Endothelial cell of hepatic sinusoid (primary cell): ENCODE measurements at regions not wholly inside any gene's neighbourhood (a gene's known extent, or its start where the extent isn't known, plus 50 kb on each side); places are given as distances from the start of the nearest gene placed in this dataset.
"Not testable (repeated sequence)": the region's sequence is repeated elsewhere in the genome, so short reads cannot be mapped to it uniquely, and the experiment has no call there.

Source experiments
- in situ Hi-C: cut with HindIII; loops from 2 replicates; pipeline ENCODE4 v1.10.0; 2017; ENCODE audit warnings: low sequenced_read_pairs

DNA sequence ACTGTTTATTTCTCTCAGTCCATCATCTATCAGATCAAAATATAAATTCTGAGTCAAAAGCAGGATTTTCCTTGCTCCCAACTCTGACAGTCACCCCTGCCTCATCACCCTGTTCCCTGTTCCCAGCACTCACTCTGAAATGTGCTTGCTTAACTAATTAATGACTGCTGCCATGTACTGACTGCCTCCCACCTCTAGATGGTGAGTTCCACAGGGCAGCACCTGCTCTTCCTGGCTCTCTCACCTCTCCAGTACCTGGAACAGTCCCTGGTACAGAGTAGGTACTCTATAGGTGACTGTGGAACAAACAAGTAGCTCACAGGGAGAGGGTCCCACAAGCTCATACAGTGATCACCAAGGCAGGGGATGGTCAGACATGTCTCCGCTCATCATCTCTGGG, 114.3 kb upstream of the C16orf82 start:
- in situ Hi-C loops = no loop called here

DNA sequence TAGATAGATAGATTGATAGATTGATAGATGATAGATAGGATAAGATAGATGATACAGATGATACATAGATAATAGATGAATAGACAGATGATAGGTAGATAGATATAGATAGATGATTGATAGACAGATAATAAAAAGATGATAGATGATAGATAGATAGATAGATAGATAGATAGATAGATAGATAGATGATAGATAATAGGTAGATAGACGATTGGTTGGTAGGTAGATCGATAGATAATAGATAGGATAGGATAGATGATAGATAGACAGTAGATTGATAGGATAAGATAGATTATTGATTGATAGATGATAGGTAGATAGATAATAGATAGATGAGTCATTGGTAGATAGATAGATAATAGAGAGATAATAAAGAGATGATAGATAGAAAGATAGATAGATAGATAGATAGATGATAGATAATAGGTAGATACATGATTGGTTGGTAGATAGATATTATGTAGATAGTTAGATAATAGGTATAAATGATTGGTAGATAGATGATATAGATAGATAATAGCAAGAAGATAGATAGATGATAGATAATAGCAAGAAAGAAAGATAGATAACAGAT, 109.4 kb upstream of the C16orf82 start:
- in situ Hi-C loops = no loop called here

DNA sequence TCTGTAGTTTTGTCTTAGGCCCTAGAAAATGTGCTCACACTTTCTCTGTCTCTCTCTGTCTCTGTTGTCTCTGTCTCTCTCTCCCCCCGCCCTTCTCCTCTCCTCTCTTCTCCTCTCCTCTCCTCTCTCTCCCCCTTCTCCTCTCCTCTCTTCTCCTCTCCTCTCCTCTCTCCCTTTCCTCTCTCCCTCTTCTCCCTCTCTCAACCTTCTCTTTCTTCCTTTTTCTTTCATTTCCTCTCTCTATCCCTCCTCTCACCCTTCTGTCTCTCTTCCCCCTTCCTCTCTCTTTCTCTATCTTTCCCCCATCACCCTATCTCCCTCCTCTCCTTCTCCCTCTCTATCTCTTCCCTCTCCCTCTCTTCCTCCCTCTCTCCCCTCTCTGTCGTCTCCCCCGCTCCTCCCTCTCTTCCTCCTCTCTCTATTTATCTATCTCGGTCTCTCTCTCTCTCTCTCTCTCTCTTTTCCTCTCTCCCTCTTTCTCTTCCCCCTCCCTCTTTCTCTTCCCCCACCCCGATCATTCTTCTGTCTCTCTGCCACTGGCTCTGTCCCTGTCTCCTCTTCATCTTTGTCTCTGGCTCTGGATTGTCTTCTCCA, 107.2 kb upstream of the C16orf82 start:
- in situ Hi-C loops = no loop called here

DNA sequence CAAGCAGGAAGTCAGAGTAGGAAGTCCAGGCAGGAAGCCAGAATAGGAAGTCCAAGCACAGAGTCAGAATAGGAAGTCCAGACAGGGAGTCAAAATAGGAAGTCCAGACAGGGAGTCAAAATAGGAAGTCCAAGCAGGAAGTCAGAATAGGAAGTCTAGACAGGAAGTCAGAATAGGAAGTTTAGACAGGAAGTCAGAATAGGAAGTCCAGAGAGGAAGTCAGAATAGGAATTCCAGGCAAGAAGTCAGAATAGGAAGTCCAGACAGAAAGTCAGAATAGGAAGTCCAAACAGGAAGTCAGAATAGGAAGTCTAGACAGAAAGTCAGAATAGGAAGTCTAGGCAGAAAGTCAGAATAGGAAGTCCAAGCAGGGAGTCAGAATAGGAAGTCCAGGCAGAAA, 105.3 kb upstream of the C16orf82 start:
- in situ Hi-C loops = no loop called here

DNA sequence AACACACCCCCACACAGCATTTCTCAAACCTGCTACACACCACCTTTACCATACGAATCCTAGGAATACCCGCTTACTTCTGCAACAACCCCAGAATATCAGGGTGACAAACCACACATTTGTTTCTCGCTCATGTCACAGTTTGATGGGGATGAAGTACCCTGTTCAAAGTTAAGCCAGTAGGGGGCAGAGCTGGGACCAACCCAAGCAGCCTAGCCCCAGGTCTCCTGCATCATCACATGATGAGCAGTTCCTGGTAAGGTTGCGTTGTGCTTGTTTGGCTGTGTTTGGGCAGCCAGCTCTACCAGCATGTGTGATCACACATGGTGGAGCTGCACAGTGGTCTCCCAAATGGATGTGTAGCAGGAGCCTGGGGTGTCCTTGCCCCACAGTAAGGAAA, 103.6 kb upstream of the C16orf82 start:
- in situ Hi-C loops = no loop called here

DNA sequence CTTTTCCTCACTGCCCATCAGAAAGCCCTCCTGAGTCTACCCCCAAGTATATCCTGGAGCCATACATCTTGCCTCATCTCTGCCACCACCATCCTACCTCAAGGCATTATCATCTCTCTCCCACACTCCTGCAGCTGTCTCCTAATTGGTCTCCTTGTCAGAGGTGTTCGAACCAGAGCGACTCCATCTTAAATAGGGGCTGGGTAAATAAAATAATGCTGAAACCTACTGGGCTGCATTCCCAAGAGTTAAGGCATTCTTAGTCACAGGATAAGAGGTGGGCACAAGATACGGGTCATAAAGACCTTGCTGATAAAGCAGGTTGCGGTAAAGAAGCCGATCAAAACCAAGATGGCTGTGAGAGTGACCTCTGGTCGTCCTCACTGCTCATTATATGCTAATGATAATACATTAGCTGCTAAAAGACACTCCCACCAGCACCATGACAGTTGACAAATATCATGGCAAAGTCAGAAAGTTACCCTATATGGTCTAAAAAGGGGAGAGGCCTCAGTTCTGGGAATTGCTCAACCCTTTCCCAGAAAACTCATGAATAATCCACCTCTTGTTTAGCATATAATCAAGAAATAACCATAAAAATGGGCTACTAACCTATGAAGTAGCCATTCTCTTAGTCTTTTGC, 97.0 kb upstream of the C16orf82 start:
- in situ Hi-C loops = no loop called here

DNA sequence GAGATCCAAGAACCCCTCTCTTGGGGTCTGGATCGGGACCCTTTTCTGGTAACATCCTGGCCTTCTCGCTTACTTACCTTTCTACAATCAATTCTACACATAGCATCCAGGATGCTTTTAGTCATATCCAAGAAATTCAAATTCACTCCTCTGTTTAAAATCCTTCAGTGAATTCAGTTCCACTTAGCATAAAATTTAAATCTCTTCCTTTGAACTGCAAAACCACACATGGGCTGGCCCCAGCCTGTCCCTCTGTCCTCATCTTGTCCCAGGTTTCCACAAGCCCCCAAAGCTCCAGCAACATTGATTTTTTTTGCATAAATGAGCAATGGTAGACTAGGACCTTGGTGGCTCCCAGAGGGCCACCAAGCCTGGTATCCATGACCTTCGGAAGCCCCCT, 96.4 kb upstream of the C16orf82 start:
- in situ Hi-C loops = no loop called here

DNA sequence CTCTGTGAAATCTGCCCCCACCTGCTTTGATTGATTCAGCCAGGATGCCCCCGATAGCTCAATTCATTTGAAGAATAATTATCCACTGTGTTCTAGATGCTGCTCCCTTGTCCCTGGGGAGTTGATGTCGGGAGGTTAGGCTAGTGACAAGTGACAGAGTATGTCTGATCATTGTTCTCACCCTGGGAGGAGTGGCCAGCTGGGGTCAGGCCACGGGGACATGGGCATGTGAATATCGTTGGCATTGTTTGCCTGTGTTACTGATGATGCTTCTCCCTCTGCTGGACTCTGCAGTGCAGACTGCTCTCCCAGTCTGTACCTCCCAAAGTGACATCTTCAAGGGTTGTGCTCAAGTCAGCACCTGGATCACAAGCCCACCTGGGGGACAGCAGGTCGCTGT, 89.9 kb upstream of the C16orf82 start:
- in situ Hi-C loops = no loop called here

DNA sequence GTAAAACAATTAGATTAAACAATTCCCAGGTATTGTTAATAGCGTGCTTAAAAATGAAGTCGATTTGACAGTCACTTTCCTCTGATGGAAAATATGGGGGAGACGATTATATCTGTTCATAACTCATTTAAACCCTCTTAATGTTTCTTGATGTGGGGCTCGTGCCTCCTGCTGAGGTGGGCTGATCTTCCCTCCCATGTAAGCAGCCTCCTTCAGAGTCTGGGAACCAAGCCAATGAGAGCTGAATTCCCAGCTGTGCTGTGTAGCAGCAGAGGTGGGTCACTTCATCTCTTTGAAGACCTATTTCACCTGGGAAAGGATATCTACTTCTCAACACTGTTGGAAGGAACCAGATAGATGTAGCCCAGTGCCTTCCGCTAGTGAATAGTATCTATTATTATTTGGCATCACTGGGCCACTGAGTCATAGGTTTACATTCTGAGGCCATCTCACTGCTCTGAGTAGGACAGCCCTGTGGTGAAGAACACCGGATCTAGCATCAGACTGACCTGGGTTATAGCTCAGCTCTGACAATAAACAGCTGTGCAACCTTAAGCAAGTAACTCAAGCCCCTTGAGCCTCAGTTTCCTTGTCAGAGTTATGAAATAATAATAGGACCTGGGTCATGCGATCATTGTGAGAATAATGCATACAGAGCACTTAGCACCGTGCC, 85.3 kb upstream of the C16orf82 start:
- in situ Hi-C loops = no loop called here

DNA sequence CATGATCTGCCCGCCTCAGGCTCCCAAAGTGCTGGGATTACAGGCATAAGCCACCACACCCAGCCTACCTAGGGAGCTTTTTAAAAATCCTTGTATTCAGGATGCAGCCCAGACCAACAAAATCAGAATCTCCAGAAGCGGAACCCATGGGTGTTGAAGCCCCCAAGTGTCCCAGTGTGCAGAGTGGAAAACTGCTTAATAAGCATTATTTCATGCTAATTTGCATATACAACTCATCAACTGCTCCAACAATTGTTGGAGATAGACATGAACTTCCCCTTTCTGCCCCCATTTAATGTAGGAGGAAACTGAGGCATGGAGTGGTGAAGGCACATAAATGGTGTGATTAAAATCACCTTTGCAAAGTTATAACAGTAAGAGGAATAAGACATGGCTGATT, 84.3 kb upstream of the C16orf82 start:
- in situ Hi-C loops = no loop called here

DNA sequence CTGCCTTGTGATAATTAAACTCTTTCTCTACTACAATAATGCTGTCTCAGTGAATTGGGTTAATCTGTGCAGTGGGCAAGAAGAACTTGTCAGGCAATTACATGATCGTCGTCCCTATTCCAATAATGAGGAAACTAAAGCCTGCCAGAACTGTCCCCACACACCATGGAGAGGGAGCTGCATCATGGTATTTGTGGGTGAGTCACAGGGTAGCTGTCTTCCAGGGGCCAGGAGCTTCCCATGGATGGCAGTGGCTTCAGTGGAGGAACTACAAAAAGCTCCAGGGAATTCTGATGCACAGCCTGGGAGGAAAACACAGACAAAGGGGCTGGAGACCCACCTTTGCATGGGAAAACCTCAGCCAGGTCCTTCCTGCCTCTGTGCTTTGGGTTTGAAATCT, 83.3 kb upstream of the C16orf82 start:
- in situ Hi-C loops = no loop called here

DNA sequence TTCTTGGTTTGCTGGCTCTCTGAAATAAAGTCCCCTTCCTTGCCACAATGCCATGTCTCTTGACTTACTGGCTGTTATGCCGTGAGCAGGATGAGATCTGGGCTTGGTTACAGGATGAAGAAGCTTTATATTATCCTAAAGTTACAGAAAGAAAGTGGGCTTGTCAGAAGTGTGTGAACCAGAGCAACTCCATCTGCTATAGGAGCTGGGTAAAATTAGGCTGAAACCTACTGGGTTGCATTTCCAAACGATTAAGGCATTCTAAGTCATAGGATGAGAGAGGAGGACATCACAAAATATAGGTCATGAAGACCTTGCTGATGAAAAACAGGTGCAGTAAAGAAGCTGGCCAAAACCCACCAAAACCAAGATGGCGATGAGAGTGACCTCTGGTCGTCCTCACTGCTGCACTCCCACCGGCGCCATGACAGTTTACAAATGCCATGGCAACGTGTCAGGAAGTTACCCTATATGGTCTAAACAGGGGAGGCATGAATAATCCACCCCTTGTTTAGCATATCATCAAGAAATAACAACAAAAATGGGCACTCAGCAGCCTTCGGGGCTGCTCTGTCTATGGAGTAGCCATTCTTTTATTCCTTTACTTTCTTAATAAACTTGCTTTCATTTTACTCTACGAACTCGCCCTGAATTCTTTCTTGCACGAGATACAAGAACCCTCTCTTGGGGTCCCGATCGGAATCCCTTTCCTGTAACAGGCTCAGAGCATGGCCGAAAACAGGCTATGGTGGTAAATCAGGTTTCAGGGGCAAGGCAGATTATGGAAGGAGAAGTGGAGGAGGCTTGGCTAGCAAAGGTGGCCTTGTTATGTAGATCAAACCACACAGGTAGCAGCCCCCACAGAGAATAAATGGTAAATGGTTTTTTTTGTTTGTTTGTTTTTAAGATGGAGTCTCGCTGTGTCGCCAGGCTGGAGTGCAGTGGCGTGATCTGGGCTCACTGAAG, 81.3 kb upstream of the C16orf82 start:
- in situ Hi-C loops = no loop called here

DNA sequence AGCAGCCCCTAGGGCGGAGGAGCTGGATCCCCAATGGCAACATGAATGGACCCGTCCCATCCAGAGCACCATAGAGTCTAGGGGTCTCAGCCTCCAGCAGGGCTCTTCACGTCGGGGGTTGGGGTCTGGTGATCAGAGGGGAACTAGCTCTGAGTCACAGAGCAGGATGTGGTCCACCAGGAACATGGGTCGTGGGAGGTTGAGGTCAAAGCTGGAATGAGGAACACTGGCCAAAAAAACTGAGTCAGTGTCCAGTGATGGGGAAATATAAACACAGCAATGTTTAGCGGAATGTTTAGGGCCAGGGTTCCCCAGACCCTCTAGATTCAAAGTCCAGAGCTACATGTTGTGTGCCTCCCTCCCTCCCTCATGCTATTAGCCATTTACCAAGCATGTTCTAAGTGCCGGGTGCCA, 79.1 kb upstream of the C16orf82 start:
- in situ Hi-C loops = no loop called here

DNA sequence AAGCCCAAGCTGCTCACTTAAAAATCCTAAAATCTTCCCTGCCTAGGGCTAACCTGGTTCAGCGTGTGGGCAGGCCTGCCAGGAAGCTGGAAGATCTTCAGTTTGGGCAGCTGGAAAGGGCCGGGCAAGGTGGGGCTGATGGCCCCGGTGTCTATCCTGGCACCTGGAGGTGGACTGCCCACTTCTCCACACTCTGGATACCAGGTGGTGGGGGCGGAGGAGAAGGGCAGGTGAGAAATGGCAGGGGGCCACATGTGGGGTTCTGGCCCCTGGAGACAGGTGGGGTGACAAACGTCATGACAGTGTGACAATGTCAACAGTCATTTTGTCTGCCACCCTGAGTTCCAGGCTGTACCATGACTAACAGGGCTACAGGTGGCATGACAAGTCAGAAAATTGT, 78.5 kb upstream of the C16orf82 start:
- in situ Hi-C loops = no loop called here

DNA sequence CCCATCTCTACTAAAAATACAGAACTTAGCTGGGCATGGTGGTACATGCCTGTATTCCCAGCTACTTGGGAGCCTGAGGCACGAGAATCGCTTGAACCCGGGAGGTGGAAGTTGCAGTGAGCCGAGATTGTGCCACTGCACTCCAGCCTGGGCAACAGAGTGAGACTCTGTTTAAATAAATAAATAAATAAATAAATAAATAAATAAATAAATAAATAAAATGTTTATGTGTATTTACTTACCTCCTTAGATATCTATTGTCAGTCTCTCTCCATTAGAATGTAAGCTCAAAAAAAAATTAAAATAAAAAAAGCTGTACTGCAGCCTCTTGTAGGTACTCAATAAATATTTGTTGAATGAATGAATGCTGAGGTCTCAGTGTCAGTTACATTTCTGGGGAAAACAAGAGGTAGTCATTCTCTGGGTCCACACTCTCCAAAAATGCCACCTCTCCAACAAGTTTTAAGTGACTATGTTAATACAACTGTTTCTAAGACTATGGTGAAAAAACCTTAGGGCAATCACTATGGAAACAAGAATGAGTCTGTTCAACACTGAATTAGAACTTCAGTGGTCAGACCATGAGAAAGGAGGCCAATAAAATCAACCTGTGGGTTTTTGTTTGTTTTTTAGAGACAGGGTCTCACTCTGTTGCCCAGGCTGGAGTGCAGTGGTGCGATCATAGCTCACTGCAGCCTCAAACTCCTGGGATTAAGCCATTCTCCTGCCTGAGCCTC, 76.2 kb upstream of the C16orf82 start:
- in situ Hi-C loops = not testable (repeated sequence)

DNA sequence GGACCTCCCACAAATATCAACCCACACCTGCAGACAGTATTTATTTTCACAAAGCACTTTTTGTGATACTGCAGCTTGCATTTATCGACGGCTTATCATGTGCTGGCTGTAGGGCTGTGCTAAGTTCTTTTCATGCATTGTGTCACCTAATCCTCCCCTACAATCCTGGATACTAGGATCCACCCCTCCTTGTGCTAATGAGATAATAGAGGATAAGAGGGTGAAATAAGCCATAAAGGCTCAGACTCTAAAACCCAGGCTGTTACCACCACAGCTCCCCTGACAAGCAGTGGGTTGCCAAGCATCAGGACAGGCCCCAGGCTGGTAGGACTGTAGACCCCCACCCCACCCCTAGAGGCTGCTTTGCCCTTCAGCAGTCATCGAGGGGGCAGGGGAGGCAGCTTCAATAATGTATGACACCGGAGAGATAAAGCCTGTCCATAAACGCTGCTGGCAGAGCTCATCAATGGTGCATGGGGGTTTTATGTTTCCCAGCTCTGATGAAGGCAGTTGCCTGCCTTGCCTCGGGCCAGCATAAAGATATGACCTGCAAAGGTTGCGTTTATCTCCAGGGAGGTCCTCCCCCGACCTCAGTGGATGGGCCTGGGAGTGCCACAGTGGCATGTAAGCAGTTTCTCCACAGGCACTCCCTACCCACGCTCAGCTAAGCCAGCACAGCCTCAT, 73.9 kb upstream of the C16orf82 start:
- in situ Hi-C loops = no loop called here

DNA sequence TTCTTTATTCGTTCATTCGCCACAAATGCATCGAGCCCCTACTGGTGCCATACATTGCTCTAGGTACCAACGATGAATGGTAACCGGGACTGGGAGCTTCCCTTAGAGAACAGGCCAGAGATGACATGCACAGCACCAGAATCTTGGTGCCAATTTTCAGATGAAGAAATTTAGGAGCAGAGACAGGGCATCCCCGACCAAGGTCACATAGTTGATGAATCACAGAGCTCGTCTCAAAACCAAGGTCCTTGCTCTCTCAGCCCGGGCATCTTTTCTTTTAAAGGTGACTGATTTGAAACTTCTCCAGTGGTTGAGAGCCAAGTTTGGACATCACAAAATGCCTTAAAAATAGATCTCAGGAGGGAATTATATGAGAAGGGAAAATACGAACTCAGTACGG, 73.2 kb upstream of the C16orf82 start:
- in situ Hi-C loops = no loop called here

DNA sequence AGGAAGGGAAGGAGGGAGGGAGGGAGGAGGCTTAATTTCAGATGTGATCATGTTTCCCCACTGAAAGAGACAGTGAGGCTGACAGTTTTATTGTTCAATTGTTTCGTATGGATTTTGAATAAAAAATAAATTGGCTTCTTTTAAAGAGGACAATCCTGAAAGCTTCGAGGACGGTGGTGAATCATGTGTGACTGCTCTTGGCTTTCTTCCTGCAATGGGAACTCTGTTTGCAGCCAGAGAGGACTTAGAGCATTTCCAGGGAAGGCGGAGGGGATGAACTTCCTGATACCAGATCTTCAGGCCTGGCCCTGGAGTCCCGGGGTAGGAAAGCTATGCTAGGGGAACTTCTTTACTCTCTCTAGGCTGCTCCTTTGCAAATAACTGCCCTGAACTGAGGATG, 72.8 kb upstream of the C16orf82 start:
- in situ Hi-C loops = no loop called here

DNA sequence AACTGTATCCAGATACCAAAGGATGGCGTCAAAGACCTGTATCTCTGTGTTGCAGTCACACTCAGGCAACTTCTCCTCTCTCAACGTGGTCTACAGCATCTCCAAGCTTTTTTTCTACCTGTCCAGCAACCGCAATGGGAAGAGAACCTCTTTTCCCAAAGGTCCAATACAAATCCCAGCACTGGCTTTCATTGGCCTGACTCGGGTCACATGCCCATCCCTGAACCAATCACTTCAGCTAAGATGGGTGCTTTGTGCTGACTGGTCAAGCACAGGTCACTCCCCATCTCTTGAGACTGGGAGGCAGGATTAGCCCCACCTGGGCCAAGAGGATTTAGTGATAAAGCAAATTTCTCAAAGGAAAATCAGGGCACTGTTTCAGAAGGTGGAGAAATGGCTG, 71.2 kb upstream of the C16orf82 start:
- in situ Hi-C loops = no loop called here

DNA sequence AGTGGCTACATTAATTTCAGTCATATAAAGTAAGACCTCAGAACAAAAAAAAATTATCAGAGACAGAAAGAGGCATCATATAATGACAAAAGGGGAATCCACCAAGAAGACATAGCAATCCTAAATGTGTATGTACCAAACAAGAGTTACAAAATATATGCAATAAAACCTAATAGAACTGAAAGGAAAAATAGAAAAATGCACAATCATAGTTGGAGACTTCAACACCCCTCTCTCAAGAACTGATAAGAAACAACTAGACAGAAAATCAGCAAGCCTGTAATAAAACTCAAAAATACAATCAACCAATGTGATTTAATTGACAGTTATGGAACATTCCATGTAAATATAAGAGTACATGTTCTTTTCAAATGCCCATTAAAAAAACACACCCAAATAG, 61.3 kb upstream of the C16orf82 start:
- in situ Hi-C loops = no loop called here
